ENCODE measurements at regions not wholly inside any gene's neighbourhood (a gene's known extent, or its start where the extent isn't known, plus 50 kb on each side); places are given as distances from the start of the nearest gene placed in this dataset.

DNA sequence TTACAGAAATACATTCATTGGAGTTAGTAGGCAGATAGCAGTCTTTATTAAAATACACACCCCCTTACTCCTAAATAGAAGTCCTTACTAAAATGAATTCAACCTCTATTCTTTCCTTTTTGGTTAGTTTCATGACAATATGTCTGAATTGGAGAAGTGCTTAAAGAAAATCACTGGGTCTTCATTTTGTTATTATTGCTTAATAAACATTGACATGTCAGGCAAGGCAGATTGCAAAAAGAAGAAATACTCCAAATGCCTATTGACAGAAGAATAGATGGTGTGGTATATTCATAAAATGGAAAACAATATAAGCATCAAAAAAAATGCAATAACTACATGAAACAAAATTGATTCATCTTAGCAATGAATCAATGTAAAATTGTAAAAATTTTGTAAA lies 135.5 kb downstream of the TMEM26 start:
- FAIRE-seq = no peak

DNA sequence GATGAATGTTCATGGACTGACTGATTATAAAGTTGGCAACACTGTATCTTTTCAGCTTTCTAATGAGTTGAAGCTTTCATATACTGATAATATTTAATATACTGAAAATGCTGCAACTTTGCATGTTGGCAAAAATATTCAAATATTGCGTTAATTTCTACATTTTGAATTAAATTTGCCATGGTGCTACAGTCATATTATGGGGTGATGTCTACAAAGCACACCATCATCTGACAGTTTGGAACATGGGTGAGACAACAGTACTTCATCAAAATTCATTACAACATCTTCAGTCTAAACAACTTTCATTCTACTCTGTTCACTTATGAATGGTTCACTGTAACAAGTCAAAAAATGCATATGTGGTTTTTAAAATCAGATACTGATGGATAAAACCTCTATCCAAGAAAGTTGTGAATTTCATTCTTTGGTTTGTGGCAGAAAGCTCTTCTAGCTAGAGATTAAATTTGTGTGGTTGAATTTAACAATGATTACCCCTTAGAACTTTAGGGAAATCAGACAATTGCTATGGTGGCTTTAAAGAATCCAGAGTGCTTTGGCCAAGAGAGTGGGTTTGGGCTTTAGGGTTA lies 136.4 kb downstream of the TMEM26 start:
- no peak for FAIRE-seq

DNA sequence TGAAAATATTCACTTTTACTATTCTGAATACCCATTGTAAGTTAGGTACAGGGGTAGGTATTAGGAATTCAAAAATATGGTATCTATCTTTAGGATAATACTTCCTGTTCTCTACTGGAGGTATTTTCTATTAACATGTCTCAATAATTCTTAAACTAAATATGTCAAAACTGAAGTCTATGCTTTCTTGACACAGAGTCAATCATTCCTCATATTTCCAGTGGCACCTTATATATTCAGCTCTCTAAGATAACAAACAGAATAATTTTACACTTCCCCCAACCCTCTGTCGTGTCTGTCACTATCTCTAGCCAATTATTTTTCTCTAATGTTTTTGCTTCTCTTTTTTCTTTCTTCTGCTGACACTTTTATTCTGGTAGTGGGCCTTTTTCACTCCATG lies 138.9 kb downstream of the TMEM26 start:
- FAIRE-seq = no peak

DNA sequence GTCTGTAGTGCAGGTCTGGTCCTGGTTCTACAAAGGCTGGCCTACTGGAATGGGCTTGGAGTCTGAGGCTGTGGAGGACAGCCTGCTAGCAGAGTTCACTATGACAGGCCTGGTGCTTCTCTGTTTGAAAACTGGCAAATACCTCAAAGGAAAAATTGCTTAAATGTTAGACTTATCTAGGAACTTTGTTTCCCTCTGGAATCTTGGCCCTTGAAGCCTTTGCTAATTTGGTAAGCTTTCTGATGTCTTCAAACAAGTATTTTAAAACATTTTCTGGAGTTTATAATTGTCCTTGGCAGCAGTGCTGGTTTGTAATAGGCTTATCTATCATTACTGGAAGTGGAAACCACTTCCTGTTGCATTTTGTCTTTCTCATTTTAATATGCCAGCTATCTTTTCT lies 139.7 kb downstream of the TMEM26 start:
- FAIRE-seq = no peak

DNA sequence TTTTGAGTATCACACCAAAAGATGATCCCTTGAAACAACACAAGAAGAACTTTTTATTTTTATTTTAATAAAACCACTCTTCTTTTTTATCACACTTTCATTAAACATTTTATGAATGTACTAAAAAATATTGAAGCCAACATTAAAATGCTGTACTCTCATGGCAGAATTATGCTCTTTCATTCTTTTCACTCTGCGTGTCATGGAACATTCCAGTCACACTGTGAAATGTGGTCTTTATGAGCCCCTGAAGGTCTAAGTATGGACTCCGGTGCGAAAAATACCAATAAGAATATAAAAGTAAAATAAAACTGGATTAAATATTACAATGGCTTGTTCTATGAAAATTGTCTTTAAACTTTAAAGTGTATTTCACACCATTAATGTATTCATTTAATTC lies 148.4 kb downstream of the TMEM26 start:
- FAIRE-seq = no peak

DNA sequence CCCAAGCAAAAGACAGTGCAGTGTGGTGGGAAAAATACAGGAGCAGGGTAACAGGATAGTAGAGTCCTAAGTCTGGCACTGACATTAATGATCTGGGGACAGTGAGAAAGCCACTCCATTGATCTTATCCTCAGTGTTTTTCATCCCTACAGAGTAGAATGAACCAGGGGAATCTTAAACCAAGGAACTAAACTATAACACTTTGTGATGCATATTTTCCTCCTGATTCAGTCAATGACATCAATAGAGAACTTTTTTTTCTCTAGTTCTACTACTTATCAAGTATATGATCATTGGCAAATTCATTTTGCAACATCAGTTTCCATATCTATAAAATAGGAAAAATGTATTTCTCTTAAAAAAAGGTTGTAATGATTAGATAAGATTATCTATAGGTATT lies 151.1 kb downstream of the TMEM26 start:
- FAIRE-seq = no peak

DNA sequence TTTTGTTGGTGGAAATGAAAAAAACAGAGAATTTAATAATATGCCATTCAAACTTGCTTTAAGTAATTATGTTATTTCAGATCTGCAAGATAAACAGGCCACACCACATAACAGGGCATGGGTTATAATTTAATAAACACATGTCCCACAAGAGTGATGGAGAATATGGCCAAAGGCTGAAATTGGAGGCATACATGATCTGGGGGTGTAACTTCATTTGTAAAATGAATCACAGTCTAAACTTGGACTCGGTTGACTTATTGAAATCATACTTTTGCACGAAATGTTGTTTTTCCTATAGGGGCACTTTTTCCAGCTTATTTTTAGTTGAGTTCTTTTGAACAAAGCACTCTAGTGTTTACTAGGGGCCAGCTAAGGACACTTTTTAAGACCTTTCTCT lies 151.6 kb downstream of the TMEM26 start:
- FAIRE-seq = no peak

DNA sequence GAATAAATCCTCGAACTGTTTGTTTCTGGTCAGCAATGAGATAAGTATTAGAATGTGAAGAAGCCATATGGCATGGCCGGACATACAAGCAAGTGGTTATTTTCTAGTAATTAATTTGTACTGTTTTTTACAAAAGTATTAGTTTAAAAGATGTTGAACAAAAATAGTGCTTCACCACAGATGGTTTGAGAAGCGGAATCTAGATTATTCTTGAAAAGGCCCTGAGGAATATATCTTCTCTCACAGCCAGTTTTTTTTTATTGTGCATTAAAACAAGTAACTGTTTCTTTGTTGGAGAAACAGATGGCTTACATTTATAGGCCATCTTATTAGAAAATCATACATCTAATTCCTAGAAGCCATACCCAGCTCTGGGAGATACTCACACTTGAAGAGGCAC lies 153.3 kb downstream of the TMEM26 start:
- FAIRE-seq = no peak

DNA sequence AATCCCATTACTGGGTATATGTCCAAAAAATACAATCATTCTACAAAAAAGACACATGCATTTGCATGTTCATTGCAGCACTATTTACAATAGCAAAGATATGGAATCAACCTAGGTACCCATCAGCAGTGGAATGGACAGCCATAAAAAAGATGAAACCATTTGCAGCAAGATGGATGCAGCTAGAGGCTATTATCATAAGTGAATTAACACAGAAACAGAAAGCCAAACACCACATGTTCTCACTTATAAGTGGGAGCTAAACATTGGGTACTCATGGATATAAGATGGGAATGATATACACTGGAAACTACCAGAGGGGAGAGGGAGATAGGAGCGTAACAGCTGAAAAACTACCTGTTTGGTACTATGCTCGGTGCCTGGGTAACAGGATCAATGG lies 154.0 kb downstream of the TMEM26 start:
- no peak for FAIRE-seq

DNA sequence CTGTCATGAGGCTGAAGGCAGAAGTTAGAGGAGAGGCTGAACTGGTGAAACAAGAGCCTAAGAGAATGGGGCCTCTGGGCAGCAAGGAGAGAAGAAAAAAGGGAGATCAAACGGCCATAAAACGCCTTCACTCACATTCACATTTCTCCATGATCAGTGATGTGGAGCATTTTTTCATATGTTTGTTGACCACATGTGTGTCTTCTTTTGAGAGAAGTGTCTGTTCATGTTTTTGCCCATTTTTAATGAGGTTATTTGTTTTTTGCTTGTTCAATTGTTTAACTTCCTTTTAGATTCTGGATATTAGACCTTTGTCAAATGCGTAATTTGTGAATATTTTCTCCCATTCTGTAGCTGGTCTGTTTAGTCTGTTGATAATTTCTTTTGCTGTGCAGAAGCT lies 155.0 kb downstream of the TMEM26 start:
- no peak for FAIRE-seq

DNA sequence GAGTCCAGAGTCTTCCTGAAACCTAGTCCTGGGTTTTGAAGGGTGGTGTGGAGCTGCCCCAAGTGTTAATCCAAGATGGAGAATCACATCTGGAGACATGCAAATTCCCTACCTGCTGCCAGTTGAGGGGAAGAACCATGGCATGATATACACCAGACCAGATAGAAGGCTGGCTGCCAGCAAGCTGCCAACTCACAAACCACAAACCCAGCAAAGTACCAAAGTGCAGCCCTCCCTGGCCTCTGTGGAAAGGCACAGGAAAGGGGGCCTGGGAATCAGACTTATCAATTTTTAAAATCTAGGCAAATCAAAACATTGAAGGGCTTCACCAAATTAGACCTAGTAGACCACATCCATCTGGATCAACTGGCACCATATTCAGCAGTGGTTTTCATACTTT lies 157.0 kb downstream of the TMEM26 start:
- no peak for FAIRE-seq

DNA sequence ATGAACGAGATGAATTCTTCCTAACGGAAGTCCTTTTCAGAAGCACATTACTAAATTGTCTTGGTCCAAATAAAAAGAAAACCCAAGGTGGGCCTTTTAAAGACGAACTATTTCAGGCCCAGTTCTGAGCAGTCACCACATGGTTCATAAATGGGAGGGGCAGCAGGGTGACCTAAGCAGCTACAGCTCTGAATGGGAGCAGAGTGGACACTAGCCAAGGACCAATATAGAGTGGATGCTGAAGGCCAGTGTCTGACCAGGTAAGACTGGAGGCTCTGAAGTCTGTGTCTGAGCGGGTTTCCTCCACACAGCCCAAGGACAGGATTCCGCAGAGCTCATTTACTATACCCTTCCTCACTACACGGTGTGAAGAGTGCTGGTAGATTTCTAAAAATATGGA lies 159.1 kb downstream of the TMEM26 start:
- no peak for FAIRE-seq

DNA sequence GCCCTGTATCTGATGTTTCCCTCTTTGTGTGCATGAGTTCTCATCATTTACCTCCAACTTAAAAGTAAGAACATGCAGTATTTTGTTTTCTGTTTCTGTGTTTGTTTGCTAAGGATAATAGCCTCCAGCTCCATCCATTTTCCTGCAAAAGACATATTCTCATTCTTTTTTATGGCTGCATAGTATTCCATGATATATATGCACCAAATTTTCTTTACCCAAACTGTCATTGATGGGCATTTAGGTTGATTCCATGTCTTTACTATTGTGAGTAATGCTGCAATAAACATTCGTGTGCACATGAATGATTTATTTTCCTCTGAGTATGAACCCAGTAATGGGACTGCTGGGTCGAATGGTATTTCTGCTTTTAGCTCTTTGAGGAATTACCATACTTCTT lies 163.4 kb downstream of the TMEM26 start:
- FAIRE-seq = no peak

DNA sequence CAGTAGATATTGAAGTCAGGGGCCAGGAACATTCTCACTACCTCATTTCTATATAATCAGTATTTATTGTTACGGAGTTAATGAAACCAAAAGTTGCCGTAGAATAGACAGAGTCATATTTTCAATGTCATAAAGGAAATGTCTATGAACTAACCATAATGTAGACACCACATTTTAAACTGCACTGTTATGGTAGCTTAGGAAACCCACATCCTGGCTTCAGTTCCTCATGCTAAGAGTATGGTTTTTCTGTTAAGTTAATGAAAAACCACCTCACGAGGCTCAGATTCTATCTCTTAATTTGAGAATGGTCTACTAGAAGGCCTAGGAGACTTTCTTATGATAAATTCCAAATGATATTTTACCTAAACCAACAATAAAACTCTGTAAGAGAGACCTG lies 166.5 kb downstream of the TMEM26 start:
- no peak for FAIRE-seq

DNA sequence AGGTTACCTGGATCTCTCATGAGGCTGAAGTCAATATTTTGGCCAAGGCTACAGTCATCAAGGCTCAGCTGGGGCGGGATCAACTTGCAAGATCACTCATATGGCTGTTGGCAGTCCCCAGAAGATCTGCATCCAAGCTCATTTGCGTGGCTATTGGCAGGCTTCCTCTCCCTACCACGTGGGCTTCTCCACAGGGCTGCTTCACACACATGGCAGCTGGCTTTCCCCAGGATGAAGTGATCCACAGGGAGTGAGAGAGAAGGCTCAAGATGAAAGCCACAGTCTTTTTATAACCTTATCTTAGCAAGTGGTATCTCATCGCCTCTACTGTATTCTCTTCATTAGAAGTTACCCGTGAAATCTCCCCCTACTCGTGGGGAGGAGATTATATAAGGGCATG lies 167.4 kb downstream of the TMEM26 start:
- FAIRE-seq = no peak

DNA sequence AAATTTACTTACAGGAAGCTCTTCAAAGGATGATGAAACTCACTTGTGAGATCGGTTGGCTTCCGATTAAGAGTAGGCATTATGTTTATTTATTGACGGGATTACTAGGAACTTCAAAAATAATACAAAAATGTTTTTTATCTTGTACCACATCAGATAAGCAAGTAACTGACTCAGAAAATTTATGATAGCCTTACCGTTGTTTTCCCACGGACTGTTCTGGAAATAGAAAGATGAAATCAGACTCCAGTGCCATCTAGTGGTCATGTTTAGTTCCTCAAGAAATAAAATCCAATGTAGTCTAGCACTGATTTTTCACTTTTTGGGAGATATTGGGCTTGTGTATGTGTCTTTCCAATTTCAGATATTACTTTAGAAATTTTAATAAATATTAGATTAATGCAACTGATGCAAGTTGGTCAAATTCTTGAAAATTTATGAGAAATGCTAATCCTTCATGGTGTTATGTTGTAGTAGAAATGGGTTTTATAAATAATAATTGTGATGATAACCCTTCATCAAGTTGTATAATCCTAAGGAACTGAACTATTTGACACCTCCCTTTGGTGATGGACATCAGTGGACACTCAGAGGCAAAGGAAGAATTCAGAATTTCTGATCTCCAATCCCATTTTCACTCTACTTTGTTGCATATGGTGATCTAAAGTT lies 168.8 kb downstream of the TMEM26 start:
- FAIRE-seq = peak; percentile 90

DNA sequence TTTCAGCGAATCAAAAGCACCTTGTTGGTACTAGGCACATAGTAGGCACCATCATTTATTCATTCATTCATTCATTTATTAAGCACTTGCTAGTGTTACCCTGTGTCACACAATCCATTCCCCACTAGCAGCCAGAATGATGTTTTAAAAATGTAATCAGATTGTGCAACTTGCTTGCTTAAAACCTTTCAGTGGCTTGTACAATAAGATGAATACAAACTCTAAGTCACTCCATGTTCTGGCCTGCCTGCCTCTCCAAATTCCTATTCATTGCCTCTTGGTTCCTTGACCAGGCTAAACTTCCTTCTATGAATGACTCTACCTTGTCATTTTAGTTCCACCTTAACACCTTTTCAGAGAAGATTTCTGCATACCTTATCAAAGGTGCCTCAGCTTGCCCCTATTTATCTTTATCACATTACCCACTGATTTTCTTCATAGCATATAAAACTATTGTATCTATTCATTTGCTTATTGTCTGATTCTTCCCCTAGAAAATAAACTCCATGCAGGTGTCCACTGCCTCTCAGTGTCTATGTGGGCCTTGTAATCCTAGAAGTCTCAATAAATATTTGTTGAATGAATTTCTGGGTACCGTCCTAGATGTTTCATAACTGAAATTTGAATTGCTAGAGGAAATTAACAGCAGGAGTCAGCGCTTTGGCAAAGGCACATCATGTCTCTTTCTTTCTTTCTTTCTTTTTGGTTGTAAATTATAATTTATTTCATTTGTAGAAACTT lies 169.5 kb downstream of the TMEM26 start:
- FAIRE-seq = no peak

DNA sequence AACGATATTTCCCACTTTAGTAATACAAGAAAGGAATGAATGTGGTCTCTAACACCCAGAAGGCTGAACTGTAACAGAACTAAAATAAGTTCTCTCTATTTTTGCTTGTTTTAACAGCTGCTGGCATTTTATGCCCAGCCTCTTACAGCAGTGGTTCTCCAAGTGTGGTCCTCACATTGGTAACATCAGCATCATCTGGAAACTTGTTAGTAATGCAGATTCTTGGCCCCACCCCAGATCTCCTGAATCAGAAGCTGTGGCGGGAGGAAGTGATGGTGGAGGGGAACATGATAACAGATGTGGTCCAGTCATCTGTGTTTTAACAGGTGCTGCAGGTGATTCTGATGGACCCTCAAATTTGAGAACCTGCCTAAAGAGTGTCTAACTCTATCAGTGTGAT lies 170.1 kb downstream of the TMEM26 start:
- FAIRE-seq = no peak

DNA sequence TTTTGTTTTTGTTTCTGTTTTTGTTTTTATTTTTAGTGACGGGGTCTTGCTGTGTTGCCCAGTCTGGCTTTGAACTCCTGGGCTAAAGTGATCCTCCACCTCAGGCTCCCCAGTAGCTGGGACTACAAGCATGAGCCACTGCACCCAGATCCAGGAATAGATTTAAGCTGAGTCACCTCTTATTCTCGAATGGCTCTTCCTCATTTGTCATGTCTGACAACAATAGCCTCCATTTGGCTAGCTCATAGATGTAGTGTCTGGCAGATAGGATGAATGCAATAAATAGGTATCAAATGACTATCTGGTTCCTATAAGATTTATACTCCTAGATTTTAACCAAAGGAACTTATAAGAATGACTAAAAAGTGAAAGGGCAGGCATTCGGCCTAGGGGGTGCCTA lies 172.9 kb downstream of the TMEM26 start:
- FAIRE-seq = no peak

DNA sequence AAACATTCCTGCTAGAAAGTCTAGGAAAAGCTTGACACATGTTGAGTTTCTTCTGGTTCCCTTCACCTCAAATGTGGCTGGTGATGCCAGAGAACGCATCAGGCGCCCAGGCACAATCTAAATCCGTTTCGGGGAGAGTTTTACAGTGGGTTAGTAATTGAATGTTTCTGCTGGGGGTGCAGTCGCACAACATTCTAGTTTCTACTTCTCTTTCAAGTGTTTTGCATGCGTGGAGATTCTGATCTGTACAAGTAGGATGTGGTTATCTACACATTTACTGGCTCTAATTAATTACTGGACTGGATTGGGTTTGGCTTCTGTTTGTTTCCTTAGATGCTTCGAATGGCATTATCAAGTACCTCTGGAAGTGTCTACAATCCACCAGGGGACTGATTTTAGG lies 173.8 kb downstream of the TMEM26 start:
- no peak for FAIRE-seq

DNA sequence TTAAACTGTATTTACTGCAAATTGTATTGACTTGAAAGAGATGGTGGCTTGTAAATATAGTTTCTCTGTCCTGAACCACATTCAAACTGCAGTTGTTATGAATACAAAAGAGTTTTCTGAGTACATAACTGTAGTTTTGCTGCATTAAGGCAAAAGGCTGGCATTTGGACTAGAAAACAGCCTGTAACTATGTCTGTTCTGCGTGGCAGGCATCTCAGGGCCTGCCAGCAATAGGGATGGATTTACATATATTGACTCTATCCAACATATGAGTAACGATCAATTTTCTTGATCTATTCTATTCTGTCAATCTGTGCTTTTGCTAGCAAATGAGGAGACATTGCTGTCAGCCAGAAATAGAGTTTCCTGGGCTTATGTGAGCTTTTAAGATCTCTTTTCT lies 174.6 kb downstream of the TMEM26 start:
- no peak for FAIRE-seq

DNA sequence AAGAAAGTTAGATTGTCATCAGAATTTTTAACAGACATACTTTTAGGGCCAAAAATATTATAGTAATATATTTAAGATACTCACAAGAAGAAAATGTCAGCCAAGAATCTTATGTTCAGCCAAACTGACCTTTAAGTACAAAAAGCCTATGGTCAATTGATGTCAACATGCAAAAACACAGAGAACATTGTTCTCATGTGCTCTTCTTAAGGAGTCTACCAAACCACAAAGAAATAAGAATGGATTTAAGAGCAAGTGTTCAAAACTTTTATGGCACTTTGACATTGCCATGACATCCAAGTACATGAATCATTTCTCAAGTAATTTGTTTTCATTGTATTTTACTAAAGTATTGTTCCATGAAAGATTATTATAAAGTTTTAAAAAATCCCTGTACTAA lies 180.4 kb downstream of the TMEM26 start:
- no peak for FAIRE-seq

DNA sequence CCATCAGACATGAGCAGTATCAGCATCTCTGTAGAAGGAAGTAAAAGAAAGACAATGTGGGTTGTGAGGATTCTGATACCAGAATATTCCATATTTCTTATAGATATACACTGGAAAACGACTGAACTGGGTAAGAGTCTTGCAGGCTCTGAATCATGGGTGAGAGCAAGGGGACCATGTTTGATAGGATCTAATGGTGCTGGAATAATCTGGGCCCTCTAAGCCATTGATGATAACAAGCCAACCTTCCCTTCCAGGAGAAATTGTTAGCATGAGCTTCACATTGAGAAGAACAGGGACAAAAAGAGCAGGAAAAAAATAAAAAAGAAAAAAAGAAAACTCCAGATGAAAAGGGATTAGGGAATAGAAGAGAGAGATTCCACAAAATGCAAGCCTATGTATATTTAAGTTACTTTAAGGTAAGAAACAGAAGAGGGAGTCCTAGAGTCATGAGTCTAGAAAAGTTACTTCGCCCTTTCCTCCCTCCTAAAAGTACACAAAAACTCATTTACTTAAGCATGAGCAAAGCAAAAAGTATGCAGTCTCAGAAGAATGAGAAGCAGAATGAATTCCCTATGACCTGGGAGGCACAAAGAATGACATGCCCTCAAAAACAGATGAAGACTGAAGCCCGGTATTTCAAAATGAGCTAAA lies 181.9 kb downstream of the TMEM26 start:
- FAIRE-seq = no peak

DNA sequence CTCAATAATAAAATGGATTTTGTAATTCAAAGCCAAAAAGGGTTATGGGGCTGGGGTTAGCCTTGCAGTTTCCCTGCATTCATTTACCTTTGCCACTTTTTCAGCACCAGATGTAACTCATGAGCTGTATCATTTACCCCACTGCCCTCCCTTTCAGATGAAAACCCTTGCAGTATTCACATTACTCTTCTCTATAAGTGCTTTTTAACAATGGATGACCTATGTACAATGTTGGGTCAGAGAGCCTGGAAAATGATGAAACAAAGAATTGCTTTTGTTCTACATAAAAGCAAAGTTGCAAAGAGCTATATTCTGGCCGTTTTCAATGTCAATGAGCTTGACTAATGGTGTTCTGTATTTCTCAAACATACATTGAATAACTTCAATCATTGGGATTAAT lies 189.7 kb downstream of the TMEM26 start:
- FAIRE-seq = no peak

Measured in TTC549 (cell line).